ENCODE measurements at regions not wholly inside any gene's neighbourhood (a gene's known extent, or its start where the extent isn't known, plus 50 kb on each side); places are given as distances from the start of the nearest gene placed in this dataset.

DNA sequence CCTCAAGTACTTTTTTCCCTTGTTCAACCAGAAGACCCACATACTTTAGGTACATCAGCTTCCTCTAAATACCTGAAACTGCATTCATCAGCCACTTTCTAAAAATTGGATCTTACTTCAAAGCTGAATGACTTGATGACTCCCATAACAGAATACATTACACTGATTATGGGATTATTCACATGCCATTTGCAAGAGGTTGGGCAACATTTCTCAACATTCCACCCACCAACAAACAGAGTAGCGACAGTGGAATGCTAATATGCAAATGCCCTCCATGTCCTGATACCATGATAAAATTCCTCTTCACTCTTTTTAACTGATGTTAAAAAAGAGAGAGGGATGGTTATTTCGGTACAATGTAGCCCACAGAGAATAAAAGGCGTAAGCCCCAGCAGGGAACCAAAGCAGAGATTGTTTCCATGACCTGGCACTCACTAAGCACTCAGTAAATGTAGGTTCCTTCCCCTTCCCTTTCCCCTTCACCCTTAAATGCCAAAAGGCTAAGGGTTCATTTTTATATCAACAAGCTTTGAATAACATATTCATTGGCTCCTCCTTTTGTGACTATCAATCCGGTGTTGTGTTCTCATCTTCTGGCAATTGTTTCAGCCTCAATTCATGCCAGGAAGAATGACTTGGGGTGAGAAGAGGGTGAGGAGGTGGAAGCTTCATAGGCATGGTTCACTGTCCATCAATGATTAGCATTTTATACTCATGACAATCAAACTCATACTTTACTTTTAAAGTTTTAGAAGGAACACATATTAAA is 317.2 kb downstream of the DHX15 start:
- no peaks in the 10 kb centered on the region for H3K36me3 Mint-ChIP-seq (ENCODE audit: unreplicated experiment)
- peaks cover 2% of the 10 kb centered on the region for H3K4me1 Mint-ChIP-seq (ENCODE audit: unreplicated experiment)
- no peak overlapping the region for H3K4me3 Mint-ChIP-seq (ENCODE audit: unreplicated experiment)
- no peak for DNase-seq (ENCODE audit: extremely low spot score, unreplicated experiment)
- H3K9me3 Mint-ChIP-seq (ENCODE audit: unreplicated experiment) = no peaks in the 10 kb centered on the region
- H3K27me3 Mint-ChIP-seq (ENCODE audit: unreplicated experiment) = peaks cover 21% of the 10 kb centered on the region
- TF ChIP-seq, protein P1, sequence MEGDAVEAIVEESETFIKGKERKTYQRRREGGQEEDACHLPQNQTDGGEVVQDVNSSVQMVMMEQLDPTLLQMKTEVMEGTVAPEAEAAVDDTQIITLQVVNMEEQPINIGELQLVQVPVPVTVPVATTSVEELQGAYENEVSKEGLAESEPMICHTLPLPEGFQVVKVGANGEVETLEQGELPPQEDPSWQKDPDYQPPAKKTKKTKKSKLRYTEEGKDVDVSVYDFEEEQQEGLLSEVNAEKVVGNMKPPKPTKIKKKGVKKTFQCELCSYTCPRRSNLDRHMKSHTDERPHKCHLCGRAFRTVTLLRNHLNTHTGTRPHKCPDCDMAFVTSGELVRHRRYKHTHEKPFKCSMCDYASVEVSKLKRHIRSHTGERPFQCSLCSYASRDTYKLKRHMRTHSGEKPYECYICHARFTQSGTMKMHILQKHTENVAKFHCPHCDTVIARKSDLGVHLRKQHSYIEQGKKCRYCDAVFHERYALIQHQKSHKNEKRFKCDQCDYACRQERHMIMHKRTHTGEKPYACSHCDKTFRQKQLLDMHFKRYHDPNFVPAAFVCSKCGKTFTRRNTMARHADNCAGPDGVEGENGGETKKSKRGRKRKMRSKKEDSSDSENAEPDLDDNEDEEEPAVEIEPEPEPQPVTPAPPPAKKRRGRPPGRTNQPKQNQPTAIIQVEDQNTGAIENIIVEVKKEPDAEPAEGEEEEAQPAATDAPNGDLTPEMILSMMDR (IDR thresholded peaks at IDR 0.05) = no peak
- no peak overlapping the region for H3K27ac Mint-ChIP-seq (ENCODE audit: unreplicated experiment)

DNA sequence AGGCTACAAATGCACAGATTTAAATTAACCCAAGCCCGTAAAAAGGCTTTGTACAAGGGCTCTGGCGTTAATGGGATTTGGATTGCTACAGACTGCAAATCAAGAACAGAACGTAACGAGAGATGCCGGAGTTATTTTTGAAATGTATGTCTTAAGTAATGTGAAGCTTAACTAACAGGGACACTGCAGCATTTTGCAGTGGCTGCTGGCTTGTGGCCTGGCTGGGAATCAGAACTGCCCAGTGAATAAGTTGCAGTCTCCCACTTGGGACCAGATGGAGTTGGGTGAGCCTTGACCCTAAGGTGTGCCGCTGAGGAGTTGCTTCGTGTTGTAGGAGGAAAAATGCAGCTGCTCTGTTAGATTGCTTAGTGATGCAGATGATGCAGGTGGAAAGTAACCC is 318.4 kb downstream of the DHX15 start:
- Mint-ChIP-seq H3K27me3 (ENCODE audit: unreplicated experiment) (peaks cover 31% of the 10 kb centered on the region), H3K9me3 (ENCODE audit: unreplicated experiment) (no peaks in the 10 kb centered on the region), H3K36me3 (ENCODE audit: unreplicated experiment) (no peaks in the 10 kb centered on the region), H3K4me1 (ENCODE audit: unreplicated experiment) (peaks cover 6% of the 10 kb centered on the region), H3K27ac (ENCODE audit: unreplicated experiment) (no peak overlapping the region), H3K4me3 (ENCODE audit: unreplicated experiment) (no peak overlapping the region)
- TF ChIP-seq, protein P1 (IDR thresholded peaks at IDR 0.05) = no peak
- no peak for DNase-seq (ENCODE audit: extremely low spot score, unreplicated experiment)

DNA sequence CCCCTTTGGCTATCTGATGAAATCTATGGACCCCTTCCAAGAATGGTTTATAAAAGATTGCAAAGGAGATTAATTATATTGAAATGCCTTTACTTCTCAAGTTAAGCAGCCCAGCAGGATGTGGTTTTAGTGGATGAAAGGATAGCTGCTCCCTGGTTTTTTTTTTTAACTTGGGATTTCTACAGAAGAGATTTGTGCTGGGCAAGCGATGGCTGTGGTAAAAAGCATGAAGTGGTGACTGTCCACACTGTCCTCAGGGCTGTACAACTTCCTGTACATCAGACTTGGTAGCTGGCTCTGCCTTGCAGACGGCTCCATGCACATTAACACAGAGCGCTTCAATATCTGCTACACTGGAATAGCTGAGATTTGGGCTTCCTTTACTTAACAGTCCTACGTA is 321.7 kb downstream of the DHX15 start:
- H3K9me3 Mint-ChIP-seq (ENCODE audit: unreplicated experiment) = no peaks in the 10 kb centered on the region
- peaks cover 35% of the 10 kb centered on the region for H3K27me3 Mint-ChIP-seq (ENCODE audit: unreplicated experiment)
- no peaks in the 10 kb centered on the region for H3K36me3 Mint-ChIP-seq (ENCODE audit: unreplicated experiment)
- TF ChIP-seq, protein P1 (IDR thresholded peaks at IDR 0.05) = no peak
- no peak overlapping the region for H3K27ac Mint-ChIP-seq (ENCODE audit: unreplicated experiment)
- no peak overlapping the region for H3K4me3 Mint-ChIP-seq (ENCODE audit: unreplicated experiment)
- H3K4me1 Mint-ChIP-seq (ENCODE audit: unreplicated experiment) = peaks cover 6% of the 10 kb centered on the region
- no peak for DNase-seq (ENCODE audit: extremely low spot score, unreplicated experiment)

DNA sequence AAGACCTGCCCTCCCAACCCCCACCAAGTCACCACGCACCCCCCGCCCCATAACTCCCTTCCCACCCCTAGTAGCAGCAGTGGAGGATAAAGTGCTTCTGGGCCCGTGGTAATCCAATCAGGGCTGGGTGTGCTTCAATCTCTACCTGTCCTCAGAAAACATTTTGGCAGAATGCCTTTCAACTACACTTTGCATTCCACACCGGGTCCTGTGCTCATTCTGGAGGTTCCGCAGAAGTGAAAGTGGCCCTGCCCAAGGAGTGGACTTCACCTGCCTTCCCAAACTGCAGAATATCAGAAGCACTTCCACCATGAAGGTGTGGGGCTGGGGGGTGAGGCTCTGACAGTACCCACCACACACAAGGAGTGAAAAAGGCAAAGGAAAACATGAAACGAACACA is 322.3 kb downstream of the DHX15 start:
- Mint-ChIP-seq H3K27ac (ENCODE audit: unreplicated experiment) (no peak overlapping the region), H3K4me1 (ENCODE audit: unreplicated experiment) (peaks cover 6% of the 10 kb centered on the region), H3K4me3 (ENCODE audit: unreplicated experiment) (no peak overlapping the region), H3K9me3 (ENCODE audit: unreplicated experiment) (no peaks in the 10 kb centered on the region), H3K27me3 (ENCODE audit: unreplicated experiment) (peaks cover 34% of the 10 kb centered on the region), H3K36me3 (ENCODE audit: unreplicated experiment) (no peaks in the 10 kb centered on the region)
- TF ChIP-seq, protein P1 (IDR thresholded peaks at IDR 0.05) = no peak
- no peak for DNase-seq (ENCODE audit: extremely low spot score, unreplicated experiment)

DNA sequence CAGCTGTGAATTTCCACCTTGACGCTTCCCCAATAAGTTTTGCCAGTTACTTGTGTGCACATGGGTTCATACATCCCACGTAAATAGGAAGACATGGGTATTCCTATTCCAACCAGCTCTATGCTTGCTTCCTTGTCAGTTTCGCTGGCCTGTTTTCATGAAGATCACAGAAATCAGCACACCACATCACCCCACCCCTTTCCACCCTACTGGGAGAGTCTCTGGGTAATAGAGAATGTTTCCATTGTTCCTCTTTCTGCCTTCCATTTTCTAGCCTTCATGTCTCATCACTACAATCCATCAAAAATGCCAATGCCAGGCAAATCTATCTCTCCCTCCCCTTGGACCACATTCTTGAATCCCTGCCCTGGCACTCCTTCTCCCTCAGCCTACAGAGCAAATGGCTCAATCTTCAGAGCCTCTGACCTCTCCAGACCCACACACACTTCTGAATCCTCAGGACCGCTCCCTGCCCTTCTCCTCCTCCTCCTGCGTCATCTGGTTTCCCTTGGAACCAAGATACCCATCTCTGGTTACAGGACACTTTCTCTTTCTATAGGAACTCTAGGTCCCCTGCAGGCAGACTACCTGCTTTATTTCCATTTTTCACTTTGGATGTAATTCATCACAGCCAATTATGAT is 323.3 kb downstream of the DHX15 start:
- Mint-ChIP-seq H3K36me3 (ENCODE audit: unreplicated experiment) (no peaks in the 10 kb centered on the region), H3K4me1 (ENCODE audit: unreplicated experiment) (peaks cover 6% of the 10 kb centered on the region)

More for the DNA sequence above, 323.3 kb downstream of the DHX15 start:
- Mint-ChIP-seq H3K9me3 (ENCODE audit: unreplicated experiment) (no peaks in the 10 kb centered on the region), H3K27me3 (ENCODE audit: unreplicated experiment) (peaks cover 37% of the 10 kb centered on the region), H3K27ac (ENCODE audit: unreplicated experiment) (no peak overlapping the region), H3K4me3 (ENCODE audit: unreplicated experiment) (no peak overlapping the region)
- TF ChIP-seq, protein P1 (IDR thresholded peaks at IDR 0.05) = no peak
- no peak for DNase-seq (ENCODE audit: extremely low spot score, unreplicated experiment)

Data from osteocyte (in vitro differentiated cells).